PFSK-1 (cell line): ENCODE measurements at regions not wholly inside any gene's neighbourhood (a gene's known extent, or its start where the extent isn't known, plus 50 kb on each side); places are given as distances from the start of the nearest gene placed in this dataset.

ENCODE experiments used
- POLR2AphosphoS5 ChIP-seq: IDR thresholded peaks from 2 replicates; pipeline ENCODE4 v1.6.1; 2012; ENCODE audit warnings: low read depth, mild to moderate bottlenecking, control low read depth, low read length, moderate library complexity
- REST ChIP-seq, 2 experiments: IDR thresholded peaks; 2 replicates each; pipeline versions ENCODE4 v1.6.1 to v1.8.0; 2011 to 2012; ENCODE audit warnings: low read depth in 2 of 2, low read length in 2 of 2, control low read depth in 1 of 2, inconsistent platforms in 1 of 2, mild to moderate bottlenecking in 1 of 2, moderate library complexity in 1 of 2; ENCODE audit not compliant: insufficient read depth in 1 of 2
- SIN3A ChIP-seq: IDR thresholded peaks from 2 replicates; pipeline ENCODE4 v1.6.1; 2012; ENCODE audit warnings: mild to moderate bottlenecking, low read length, moderate library complexity, borderline replicate concordance; ENCODE audit not compliant: insufficient read depth
- TAF1 ChIP-seq: IDR thresholded peaks from 2 replicates; pipeline ENCODE4 v1.6.1; 2012; ENCODE audit warnings: low read length, control low read depth, borderline replicate concordance; ENCODE audit not compliant: insufficient read depth

- TF ChIP-seq TAF1 (no peak), POLR2AphosphoS5 (no peak), REST (IDR thresholded peaks at IDR 0.05; ENCODE audit: insufficient read depth in 1 of 2, low read depth in 2 of 2, low read length in 2 of 2) (no peak), SIN3A (no peak)
These were observed 78.8 kb upstream of the TCF12 start for GRCh38 chr15:56839641-56840040.
